Cardiac muscle cell (in vitro differentiated cells and primary cell): ENCODE measurements at regions not wholly inside any gene's neighbourhood (a gene's known extent, or its start where the extent isn't known, plus 50 kb on each side); places are given as distances from the start of the nearest gene placed in this dataset.
"Not testable (repeated sequence)": the region's sequence is repeated elsewhere in the genome, so short reads cannot be mapped to it uniquely, and the experiment has no call there.

Experiments used
- DNase-seq, 2 donors: peaks; one replicate each; pipeline versions ENCODE4 v3.0.0 to v3.0.0-alpha.2; 2010 to 2017; ENCODE audit warnings: low read depth in 1 of 2, low spot score in 1 of 2
- H3K27ac ChIP-seq: fragments of 200-600 bp; sonication (generic); 2 replicates; pipeline ENCODE4 v1.5.1; 2016
- H3K27me3 ChIP-seq: fragments of 200-600 bp; sonication (generic); 2 replicates; pipeline ENCODE4 v1.6.0; 2016; ENCODE audit warnings: control low read depth
- H3K36me3 ChIP-seq: fragments of 200-600 bp; sonication (generic); 2 replicates; pipeline ENCODE4 v1.5.1; 2016; ENCODE audit warnings: control low read depth
- H3K4me1 ChIP-seq: fragments of 200-600 bp; sonication (generic); 2 replicates; pipeline ENCODE4 v1.8.1; 2017; ENCODE audit warnings: low read depth, mild to moderate bottlenecking, mixed run types
- H3K4me3 ChIP-seq: fragments of 200-600 bp; sonication (generic); 2 replicates; pipeline ENCODE4 v1.5.1; 2016; ENCODE audit warnings: mild to moderate bottlenecking
- H3K9me3 ChIP-seq: fragments of 200-600 bp; sonication (generic); 2 replicates; pipeline ENCODE4 v1.5.1; 2017; ENCODE audit warnings: low read depth, mild to moderate bottlenecking, control low read depth
- TF ChIP-seq, protein P1 (sequence below): IDR thresholded peaks from 2 replicates; pipeline ENCODE4 v1.5.1; 2012; ENCODE audit warnings: low read depth, mild to moderate bottlenecking, low read length

DNA sequence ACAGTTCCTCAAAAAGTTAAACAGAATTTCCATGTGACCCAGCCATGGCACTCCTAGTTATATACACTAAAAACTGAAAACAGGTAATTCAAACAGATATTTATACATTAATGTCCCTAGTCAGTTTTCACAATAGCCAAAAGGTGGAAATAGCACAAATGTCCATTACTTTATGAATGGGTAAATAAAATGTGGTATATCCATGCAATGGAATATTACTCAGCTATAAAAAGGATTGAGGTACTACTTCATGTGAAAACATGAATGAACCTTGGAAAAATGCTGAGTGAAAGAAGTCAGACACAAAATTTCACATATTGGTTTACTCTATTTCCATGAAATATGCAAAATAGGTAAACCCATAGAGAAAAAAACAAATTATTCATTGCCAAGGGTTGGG, 351.8 kb upstream of the AMOT start:
- H3K27ac ChIP-seq = no peak overlapping the region
- TF ChIP-seq, protein P1, sequence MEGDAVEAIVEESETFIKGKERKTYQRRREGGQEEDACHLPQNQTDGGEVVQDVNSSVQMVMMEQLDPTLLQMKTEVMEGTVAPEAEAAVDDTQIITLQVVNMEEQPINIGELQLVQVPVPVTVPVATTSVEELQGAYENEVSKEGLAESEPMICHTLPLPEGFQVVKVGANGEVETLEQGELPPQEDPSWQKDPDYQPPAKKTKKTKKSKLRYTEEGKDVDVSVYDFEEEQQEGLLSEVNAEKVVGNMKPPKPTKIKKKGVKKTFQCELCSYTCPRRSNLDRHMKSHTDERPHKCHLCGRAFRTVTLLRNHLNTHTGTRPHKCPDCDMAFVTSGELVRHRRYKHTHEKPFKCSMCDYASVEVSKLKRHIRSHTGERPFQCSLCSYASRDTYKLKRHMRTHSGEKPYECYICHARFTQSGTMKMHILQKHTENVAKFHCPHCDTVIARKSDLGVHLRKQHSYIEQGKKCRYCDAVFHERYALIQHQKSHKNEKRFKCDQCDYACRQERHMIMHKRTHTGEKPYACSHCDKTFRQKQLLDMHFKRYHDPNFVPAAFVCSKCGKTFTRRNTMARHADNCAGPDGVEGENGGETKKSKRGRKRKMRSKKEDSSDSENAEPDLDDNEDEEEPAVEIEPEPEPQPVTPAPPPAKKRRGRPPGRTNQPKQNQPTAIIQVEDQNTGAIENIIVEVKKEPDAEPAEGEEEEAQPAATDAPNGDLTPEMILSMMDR = no peak
- no peaks in the 10 kb centered on the region for H3K27me3 ChIP-seq
- DNase-seq = no peak
- H3K4me3 ChIP-seq = no peak overlapping the region
- H3K4me1 ChIP-seq = no peaks in the 10 kb centered on the region
- H3K36me3 ChIP-seq = no peaks in the 10 kb centered on the region
- no peaks in the 10 kb centered on the region for H3K9me3 ChIP-seq

DNA sequence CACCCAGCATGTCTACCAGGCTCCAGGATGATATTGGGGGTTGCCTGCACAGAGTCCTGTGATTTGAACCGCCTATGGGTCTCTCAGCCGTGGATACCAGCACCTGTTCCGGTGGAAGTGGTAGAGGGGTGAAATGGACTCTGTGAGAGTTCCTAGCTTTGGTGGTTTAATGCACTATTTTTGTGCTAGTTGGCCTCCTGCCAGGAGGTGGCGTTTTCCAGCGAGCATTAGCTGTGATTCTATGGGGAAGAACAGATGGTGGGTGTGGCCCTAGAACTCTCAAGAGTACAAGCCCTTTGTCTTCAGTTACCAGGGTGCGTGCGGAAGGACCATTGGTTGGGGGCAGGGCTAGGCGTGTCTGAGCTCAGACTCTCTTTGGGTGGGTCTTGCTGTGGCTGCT, 316.9 kb upstream of the AMOT start:
- Histone ChIP-seq H3K27ac (no peak overlapping the region), H3K4me1 (no peaks in the 10 kb centered on the region), H3K27me3 (no peaks in the 10 kb centered on the region), H3K36me3 (no peaks in the 10 kb centered on the region), H3K9me3 (no peaks in the 10 kb centered on the region), H3K4me3 (no peak overlapping the region)
- DNase-seq = no peak
- TF ChIP-seq, protein P1 = no peak

DNA sequence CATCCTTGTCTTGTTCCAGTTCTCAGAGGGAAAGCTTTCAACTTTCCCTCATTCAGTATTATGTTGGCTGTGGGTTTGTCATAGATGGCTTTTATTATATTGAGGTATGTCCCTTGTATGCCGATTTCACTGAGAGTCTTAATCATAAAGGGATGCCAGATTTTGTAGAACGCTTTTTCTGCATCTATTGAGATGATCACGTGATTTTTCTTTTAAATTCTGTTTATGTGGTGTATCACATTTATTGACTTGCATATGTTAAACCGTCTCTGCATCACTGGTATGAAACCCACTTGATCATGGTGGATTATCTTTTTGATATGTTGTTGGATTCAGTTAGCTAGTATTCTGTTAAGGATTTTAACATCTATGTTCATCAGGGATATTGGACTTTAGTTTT, 313.7 kb upstream of the AMOT start:
- not testable (repeated sequence) for H3K4me1 ChIP-seq, DNase-seq, H3K9me3 ChIP-seq, H3K36me3 ChIP-seq, H3K4me3 ChIP-seq, H3K27me3 ChIP-seq, H3K27ac ChIP-seq

DNA sequence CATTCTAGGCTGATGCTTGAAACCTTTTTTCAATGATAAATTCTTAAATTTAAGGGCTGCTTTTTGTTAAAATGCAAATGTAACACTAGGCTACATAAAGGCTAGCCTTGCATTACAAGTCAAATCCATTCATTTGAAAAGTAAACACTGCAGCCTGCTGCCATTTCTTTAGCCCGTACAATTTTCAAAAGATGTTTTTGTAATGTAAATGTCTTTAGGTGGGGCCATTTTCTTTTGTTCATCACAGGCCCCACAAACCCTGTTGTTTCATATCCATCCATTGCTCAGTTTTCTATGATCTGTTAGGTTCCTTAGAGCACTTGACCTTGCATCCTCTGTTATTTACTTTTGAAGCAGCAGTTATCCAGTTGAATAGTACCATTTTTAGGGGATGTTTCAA, 296.2 kb upstream of the AMOT start:
- H3K4me1 ChIP-seq = no peaks in the 10 kb centered on the region
- no peak overlapping the region for H3K4me3 ChIP-seq
- no peaks in the 10 kb centered on the region for H3K27me3 ChIP-seq
- no peak overlapping the region for H3K27ac ChIP-seq
- H3K36me3 ChIP-seq = no peaks in the 10 kb centered on the region
- DNase-seq = no peak
- TF ChIP-seq, protein P1 = no peak
- no peaks in the 10 kb centered on the region for H3K9me3 ChIP-seq

DNA sequence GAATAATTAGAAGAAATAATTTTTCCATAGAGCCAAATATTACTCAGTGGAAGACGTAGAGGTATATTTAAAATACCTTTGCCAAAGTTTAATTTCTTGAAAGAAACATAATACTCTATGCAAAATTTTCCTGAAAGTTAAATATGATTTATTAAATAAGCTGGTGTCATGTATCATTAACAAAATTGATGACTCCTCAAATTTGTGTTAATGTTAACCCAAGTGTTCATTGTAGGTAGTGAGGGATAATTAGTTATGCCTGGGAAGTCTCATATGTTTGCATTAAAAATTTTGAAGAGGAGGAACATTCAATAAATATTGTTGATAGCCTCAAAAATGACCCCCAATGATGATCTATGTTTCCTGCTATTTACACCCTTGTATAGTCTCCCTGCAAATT, 292.7 kb upstream of the AMOT start:
- no peak overlapping the region for H3K27ac ChIP-seq
- no peaks in the 10 kb centered on the region for H3K27me3 ChIP-seq
- TF ChIP-seq, protein P1 = no peak
- DNase-seq = no peak
- H3K4me3 ChIP-seq = no peak overlapping the region
- no peaks in the 10 kb centered on the region for H3K9me3 ChIP-seq
- H3K36me3 ChIP-seq = no peaks in the 10 kb centered on the region
- no peaks in the 10 kb centered on the region for H3K4me1 ChIP-seq

DNA sequence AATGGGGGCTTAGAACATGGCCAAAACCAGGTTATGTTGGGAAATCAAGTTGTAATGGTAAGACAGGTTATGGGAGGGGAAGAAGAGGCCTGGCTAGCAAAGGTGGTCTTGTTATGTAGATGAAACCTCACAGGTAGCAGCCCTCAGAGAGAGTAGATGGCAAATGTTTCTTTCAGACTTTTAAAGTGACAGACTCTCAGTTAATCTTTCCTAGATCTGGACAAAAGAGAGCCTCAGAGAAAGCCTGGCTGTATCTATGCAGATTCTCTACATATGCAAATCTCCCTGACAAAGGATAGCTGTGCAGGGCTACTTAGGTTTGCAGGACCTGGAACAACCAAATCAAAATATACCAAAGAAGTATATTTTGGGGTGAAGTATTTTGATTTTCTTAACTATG, 284.1 kb upstream of the AMOT start:
- Histone ChIP-seq H3K36me3 (no peaks in the 10 kb centered on the region), H3K4me1 (no peaks in the 10 kb centered on the region), H3K27ac (no peak overlapping the region), H3K4me3 (no peak overlapping the region), H3K9me3 (no peaks in the 10 kb centered on the region), H3K27me3 (no peaks in the 10 kb centered on the region)
- no peak for DNase-seq
- TF ChIP-seq, protein P1 = no peak
